ENCODE measurements at regions not wholly inside any gene's neighbourhood (a gene's known extent, or its start where the extent isn't known, plus 50 kb on each side); places are given as distances from the start of the nearest gene placed in this dataset.

DNA sequence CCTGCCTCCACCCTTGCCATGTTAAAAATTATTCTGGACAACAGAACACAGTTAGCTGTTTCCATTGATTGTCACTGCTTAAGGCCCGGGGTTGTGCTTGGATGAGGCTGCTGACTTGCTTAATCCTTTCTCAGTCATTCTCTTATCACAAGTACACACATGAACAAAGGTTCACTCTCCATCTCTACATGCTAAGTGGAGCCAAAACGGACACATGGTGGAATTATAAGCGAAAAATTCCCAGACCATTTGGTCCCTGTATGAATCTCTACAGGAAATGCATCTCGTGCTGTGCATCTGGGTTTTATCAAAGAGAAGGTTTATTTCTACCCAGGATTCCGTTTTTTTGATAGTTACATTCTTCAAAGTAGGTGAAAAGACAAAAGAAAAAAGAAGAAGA lies 177.5 kb upstream of the ETAA1 start:
- H3K27ac ChIP-seq (ENCODE audit: low read length) = no peak overlapping the region
- no peaks in the 10 kb centered on the region for H3K27me3 ChIP-seq (ENCODE audit: control insufficient read depth, insufficient read depth, low read length)
- CTCF ChIA-PET = no interaction called here
- H3K9me3 ChIP-seq (ENCODE audit: control insufficient read depth, insufficient read depth, low read depth, low read length) = no peaks in the 10 kb centered on the region
- no peak overlapping the region for H3K4me3 ChIP-seq (ENCODE audit: low read depth in 2 of 2, low read length in 2 of 2)
- H3K36me3 ChIP-seq (ENCODE audit: control insufficient read depth, insufficient read depth, low read length) = no peaks in the 10 kb centered on the region
- no peak for TF ChIP-seq TCF7L2 (IDR thresholded peaks at IDR 0.05; ENCODE audit: low read depth, low read length)
- no peak for TF ChIP-seq POLR2AphosphoS5 (IDR thresholded peaks at IDR 0.05; ENCODE audit: low read depth, low read length)
- TF ChIP-seq, protein P1, sequence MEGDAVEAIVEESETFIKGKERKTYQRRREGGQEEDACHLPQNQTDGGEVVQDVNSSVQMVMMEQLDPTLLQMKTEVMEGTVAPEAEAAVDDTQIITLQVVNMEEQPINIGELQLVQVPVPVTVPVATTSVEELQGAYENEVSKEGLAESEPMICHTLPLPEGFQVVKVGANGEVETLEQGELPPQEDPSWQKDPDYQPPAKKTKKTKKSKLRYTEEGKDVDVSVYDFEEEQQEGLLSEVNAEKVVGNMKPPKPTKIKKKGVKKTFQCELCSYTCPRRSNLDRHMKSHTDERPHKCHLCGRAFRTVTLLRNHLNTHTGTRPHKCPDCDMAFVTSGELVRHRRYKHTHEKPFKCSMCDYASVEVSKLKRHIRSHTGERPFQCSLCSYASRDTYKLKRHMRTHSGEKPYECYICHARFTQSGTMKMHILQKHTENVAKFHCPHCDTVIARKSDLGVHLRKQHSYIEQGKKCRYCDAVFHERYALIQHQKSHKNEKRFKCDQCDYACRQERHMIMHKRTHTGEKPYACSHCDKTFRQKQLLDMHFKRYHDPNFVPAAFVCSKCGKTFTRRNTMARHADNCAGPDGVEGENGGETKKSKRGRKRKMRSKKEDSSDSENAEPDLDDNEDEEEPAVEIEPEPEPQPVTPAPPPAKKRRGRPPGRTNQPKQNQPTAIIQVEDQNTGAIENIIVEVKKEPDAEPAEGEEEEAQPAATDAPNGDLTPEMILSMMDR (IDR thresholded peaks at IDR 0.05) = no peak
- TF ChIP-seq SIN3A (IDR thresholded peaks at IDR 0.05; ENCODE audit: borderline replicate concordance, insufficient read depth, low read depth, low read length) = no peak
- TF ChIP-seq, protein P2, sequence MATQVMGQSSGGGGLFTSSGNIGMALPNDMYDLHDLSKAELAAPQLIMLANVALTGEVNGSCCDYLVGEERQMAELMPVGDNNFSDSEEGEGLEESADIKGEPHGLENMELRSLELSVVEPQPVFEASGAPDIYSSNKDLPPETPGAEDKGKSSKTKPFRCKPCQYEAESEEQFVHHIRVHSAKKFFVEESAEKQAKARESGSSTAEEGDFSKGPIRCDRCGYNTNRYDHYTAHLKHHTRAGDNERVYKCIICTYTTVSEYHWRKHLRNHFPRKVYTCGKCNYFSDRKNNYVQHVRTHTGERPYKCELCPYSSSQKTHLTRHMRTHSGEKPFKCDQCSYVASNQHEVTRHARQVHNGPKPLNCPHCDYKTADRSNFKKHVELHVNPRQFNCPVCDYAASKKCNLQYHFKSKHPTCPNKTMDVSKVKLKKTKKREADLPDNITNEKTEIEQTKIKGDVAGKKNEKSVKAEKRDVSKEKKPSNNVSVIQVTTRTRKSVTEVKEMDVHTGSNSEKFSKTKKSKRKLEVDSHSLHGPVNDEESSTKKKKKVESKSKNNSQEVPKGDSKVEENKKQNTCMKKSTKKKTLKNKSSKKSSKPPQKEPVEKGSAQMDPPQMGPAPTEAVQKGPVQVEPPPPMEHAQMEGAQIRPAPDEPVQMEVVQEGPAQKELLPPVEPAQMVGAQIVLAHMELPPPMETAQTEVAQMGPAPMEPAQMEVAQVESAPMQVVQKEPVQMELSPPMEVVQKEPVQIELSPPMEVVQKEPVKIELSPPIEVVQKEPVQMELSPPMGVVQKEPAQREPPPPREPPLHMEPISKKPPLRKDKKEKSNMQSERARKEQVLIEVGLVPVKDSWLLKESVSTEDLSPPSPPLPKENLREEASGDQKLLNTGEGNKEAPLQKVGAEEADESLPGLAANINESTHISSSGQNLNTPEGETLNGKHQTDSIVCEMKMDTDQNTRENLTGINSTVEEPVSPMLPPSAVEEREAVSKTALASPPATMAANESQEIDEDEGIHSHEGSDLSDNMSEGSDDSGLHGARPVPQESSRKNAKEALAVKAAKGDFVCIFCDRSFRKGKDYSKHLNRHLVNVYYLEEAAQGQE (IDR thresholded peaks at IDR 0.05; ENCODE audit: insufficient read depth in 1 of 2, low read depth in 2 of 2, low read length in 1 of 2) = no peak
- in situ Hi-C loops (cut with HindIII; ENCODE audit: low pct_unique_long_range_greater_than_20kb, low sequenced_read_pairs) (no loop called here), intact Hi-C loops (cut with micrococcal nuclease; ENCODE audit: unreplicated experiment) (no loop called here)
- no peak for ATAC-seq
- POLR2A ChIA-PET = no interaction called here
- no TSS peak for BruUV-seq (replicated peaks)
- H3K4me1 ChIP-seq (ENCODE audit: control insufficient read depth, insufficient read depth, low read length) = no peaks in the 10 kb centered on the region
- no peak for DNase-seq (ENCODE audit: low read depth, low spot score)

DNA sequence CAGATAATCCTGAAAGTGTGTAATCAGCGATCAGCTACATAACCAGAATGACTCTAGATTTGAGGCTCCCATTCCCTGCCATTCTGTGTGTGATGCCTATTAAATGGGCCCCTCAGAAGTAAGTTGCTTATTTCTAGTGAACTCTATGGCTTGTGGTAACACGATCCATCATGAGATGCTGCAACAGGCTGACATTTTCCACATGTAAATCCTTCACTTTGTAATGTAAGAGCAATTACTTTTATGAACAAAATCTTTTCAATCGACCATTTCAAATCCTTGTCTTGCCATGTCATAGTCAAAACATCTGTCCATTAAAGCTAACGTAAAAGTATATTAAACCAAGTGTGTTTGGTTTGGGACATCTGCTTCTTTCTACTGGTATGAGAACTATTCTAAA lies 175.9 kb upstream of the ETAA1 start:
- ATAC-seq (no peak), DNase-seq (ENCODE audit: low read depth, low spot score) (no peak)
- Histone ChIP-seq H3K4me3 (ENCODE audit: low read depth in 2 of 2, low read length in 2 of 2) (no peak overlapping the region), H3K4me1 (ENCODE audit: control insufficient read depth, insufficient read depth, low read length) (no peaks in the 10 kb centered on the region), H3K36me3 (ENCODE audit: control insufficient read depth, insufficient read depth, low read length) (no peaks in the 10 kb centered on the region), H3K27ac (ENCODE audit: low read length) (no peak overlapping the region), H3K9me3 (ENCODE audit: control insufficient read depth, insufficient read depth, low read depth, low read length) (no peaks in the 10 kb centered on the region), H3K27me3 (ENCODE audit: control insufficient read depth, insufficient read depth, low read length) (no peaks in the 10 kb centered on the region)
- BruUV-seq (replicated peaks) = no TSS peak
- CTCF ChIA-PET = no interaction called here
- POLR2A ChIA-PET = no interaction called here
- TF ChIP-seq SIN3A (IDR thresholded peaks at IDR 0.05; ENCODE audit: borderline replicate concordance, insufficient read depth, low read depth, low read length) (no peak), POLR2AphosphoS5 (IDR thresholded peaks at IDR 0.05; ENCODE audit: low read depth, low read length) (no peak)
- intact Hi-C loops (cut with micrococcal nuclease; ENCODE audit: unreplicated experiment) = no loop called here
- in situ Hi-C loops (cut with HindIII; ENCODE audit: low pct_unique_long_range_greater_than_20kb, low sequenced_read_pairs) = no loop called here

DNA sequence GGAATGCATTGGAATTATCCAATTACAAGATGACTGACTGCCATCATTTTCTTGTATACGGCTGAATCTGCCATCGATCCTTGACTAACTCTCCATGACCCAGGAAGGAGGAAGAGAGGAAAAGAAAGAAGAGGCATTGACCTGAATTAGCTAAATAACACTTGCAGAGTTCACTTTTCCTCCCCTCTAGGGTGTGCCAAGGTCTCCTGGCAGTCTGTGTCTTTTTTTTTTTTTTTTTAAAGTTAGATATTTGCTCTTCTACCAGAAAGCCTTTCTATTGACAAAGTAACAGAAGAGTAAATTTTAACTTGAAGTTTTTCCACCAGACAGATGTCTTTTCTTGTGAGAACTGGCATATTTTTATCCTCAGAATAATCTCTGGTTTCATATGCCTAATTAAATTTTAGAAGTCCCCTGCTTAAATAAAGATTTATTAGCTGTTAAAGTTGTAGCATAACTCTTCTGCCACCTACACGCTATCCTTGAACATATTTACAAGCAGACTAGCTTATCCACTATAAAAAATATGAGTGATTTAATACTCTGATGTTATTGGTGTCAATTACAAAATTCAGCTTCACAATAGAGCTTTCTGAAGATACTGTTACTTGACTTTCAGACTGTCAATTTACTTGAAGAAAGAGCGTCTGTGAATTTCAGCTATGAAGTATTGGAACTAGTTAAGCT lies 171.7 kb upstream of the ETAA1 start:
- in situ Hi-C loops (cut with HindIII; ENCODE audit: low pct_unique_long_range_greater_than_20kb, low sequenced_read_pairs) = no loop called here
- Histone ChIP-seq H3K36me3 (ENCODE audit: control insufficient read depth, insufficient read depth, low read length) (no peaks in the 10 kb centered on the region), H3K27me3 (ENCODE audit: control insufficient read depth, insufficient read depth, low read length) (no peaks in the 10 kb centered on the region), H3K27ac (ENCODE audit: low read length) (no peak overlapping the region), H3K9me3 (ENCODE audit: control insufficient read depth, insufficient read depth, low read depth, low read length) (no peaks in the 10 kb centered on the region), H3K4me1 (ENCODE audit: control insufficient read depth, insufficient read depth, low read length) (no peaks in the 10 kb centered on the region), H3K4me3 (ENCODE audit: low read depth in 2 of 2, low read length in 2 of 2) (no peak overlapping the region)
- DNase-seq (ENCODE audit: low read depth, low spot score) = no peak
- POLR2A ChIA-PET = no interaction called here
- ATAC-seq = no peak
- no TSS peak for BruUV-seq (replicated peaks)
- CTCF ChIA-PET = no interaction called here
- intact Hi-C loops (cut with micrococcal nuclease; ENCODE audit: unreplicated experiment) = no loop called here
- TF ChIP-seq POLR2AphosphoS5 (IDR thresholded peaks at IDR 0.05; ENCODE audit: low read depth, low read length) (no peak), SIN3A (IDR thresholded peaks at IDR 0.05; ENCODE audit: borderline replicate concordance, insufficient read depth, low read depth, low read length) (no peak), TCF7L2 (IDR thresholded peaks at IDR 0.05; ENCODE audit: low read depth, low read length) (no peak)
- TF ChIP-seq, protein P2 (IDR thresholded peaks at IDR 0.05; ENCODE audit: insufficient read depth in 1 of 2, low read depth in 2 of 2, low read length in 1 of 2) = no peak
- TF ChIP-seq, protein P1 (IDR thresholded peaks at IDR 0.05) = no peak
